ENCODE measurements at regions not wholly inside any gene's neighbourhood (a gene's known extent, or its start where the extent isn't known, plus 50 kb on each side); places are given as distances from the start of the nearest gene placed in this dataset.

DNA sequence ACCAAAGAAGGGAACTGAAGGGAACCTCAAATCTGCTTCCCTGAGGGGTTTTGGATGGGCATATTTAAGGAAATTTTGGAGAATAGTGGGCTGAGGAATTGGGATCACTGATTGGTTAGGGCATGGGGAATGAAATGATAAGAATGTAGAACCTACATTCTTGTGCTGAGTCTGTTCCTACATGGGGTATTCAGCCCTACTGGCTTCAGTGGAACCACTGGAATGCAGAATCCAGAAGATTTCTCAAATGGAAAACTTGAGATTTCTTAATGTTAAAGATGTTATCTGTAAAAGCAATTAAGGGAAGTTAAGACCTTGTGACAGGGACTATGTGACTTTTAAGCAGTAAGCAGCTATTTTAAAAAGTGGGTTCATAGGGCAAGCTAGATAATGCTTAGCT, 1062.4 kb downstream of the AGBL1 start:
- H3K36me3 ChIP-seq (ENCODE audit: control insufficient read depth, insufficient read depth, low read length) = no peaks in the 10 kb centered on the region
- H3K9me3 ChIP-seq (ENCODE audit: control insufficient read depth, insufficient read depth, low read length) = no peaks in the 10 kb centered on the region
- ATAC-seq (no peak), DNase-seq (no peak)
- Mint-ChIP-seq H3K27me3 (ENCODE audit: low read depth in 2 of 2) (no peaks in the 10 kb centered on the region), H3K4me3 (no peak overlapping the region), H3K36me3 (peaks cover 5% of the 10 kb centered on the region), H3K27ac (no peak overlapping the region), H3K4me1 (no peaks in the 10 kb centered on the region), H3K9me3 (peaks cover 6 to 9% of the 10 kb centered on the region in 2 donors)
- no peak overlapping the region for H3K27ac ChIP-seq (ENCODE audit: low read length)
- TF ChIP-seq, protein P1, sequence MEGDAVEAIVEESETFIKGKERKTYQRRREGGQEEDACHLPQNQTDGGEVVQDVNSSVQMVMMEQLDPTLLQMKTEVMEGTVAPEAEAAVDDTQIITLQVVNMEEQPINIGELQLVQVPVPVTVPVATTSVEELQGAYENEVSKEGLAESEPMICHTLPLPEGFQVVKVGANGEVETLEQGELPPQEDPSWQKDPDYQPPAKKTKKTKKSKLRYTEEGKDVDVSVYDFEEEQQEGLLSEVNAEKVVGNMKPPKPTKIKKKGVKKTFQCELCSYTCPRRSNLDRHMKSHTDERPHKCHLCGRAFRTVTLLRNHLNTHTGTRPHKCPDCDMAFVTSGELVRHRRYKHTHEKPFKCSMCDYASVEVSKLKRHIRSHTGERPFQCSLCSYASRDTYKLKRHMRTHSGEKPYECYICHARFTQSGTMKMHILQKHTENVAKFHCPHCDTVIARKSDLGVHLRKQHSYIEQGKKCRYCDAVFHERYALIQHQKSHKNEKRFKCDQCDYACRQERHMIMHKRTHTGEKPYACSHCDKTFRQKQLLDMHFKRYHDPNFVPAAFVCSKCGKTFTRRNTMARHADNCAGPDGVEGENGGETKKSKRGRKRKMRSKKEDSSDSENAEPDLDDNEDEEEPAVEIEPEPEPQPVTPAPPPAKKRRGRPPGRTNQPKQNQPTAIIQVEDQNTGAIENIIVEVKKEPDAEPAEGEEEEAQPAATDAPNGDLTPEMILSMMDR (IDR thresholded peaks at IDR 0.05) = no peak
- H3K27me3 ChIP-seq (ENCODE audit: control insufficient read depth, insufficient read depth, low read length) = no peaks in the 10 kb centered on the region
- H3K4me3 ChIP-seq (ENCODE audit: low read length) = no peak overlapping the region
- intact Hi-C loops (cut with micrococcal nuclease) = no loop called here
- no peaks in the 10 kb centered on the region for H3K4me1 ChIP-seq (ENCODE audit: control insufficient read depth, insufficient read depth, low read length)

DNA sequence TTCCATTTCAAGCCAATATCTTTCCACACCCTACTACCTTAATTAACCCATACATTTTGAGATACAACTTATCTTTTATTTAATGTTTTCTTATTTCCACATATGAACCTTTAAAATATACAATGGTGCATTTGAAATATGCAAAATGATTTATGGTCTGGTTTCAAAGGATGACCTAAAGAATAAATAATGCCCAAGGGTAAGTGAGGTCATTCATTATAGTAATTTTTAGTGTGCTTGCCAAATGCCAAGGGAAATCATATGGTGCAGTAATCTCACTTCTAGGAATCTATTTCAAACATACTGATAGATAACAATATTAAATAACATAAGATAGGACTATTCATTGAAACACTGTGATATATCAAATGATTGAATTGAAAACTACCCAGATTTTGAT, 1055.4 kb downstream of the AGBL1 start:
- H3K27ac ChIP-seq (ENCODE audit: low read length) = no peak overlapping the region
- intact Hi-C loops (cut with micrococcal nuclease) = no loop called here
- TF ChIP-seq, protein P1 (IDR thresholded peaks at IDR 0.05) = no peak
- peaks cover 9 to 11% of the 10 kb centered on the region in 2 donors for H3K9me3 Mint-ChIP-seq
- H3K36me3 ChIP-seq (ENCODE audit: control insufficient read depth, insufficient read depth, low read length) = no peaks in the 10 kb centered on the region
- H3K9me3 ChIP-seq (ENCODE audit: control insufficient read depth, insufficient read depth, low read length) = no peaks in the 10 kb centered on the region
- DNase-seq (no peak), ATAC-seq (no peak)
- H3K4me3 ChIP-seq (ENCODE audit: low read length) = no peak overlapping the region
- no peaks in the 10 kb centered on the region for H3K27me3 Mint-ChIP-seq (ENCODE audit: low read depth in 2 of 2)
- H3K27ac Mint-ChIP-seq = no peak overlapping the region
- H3K4me1 ChIP-seq (ENCODE audit: control insufficient read depth, insufficient read depth, low read length) = no peaks in the 10 kb centered on the region
- peaks cover 5% of the 10 kb centered on the region for H3K36me3 Mint-ChIP-seq
- no peaks in the 10 kb centered on the region for H3K4me1 Mint-ChIP-seq
- no peaks in the 10 kb centered on the region for H3K27me3 ChIP-seq (ENCODE audit: control insufficient read depth, insufficient read depth, low read length)
- no peak overlapping the region for H3K4me3 Mint-ChIP-seq

- peaks cover 9% of the 10 kb centered on the region in 2 donors for H3K9me3 Mint-ChIP-seq
- no peaks in the 10 kb centered on the region for H3K4me1 Mint-ChIP-seq
- no peak overlapping the region for H3K27ac Mint-ChIP-seq
- H3K4me3 Mint-ChIP-seq = no peak overlapping the region
- no peaks in the 10 kb centered on the region for H3K9me3 ChIP-seq (ENCODE audit: control insufficient read depth, insufficient read depth, low read length)
- DNase-seq (no peak), ATAC-seq (no peak)
- intact Hi-C loops (cut with micrococcal nuclease) = no loop called here
- no peaks in the 10 kb centered on the region for H3K4me1 ChIP-seq (ENCODE audit: control insufficient read depth, insufficient read depth, low read length)
- H3K27me3 ChIP-seq (ENCODE audit: control insufficient read depth, insufficient read depth, low read length) = no peaks in the 10 kb centered on the region
- H3K4me3 ChIP-seq (ENCODE audit: low read length) = no peak overlapping the region
- H3K36me3 Mint-ChIP-seq = peaks cover 3% of the 10 kb centered on the region
- H3K36me3 ChIP-seq (ENCODE audit: control insufficient read depth, insufficient read depth, low read length) = no peaks in the 10 kb centered on the region
- TF ChIP-seq, protein P1 (IDR thresholded peaks at IDR 0.05) = no peak
- H3K27me3 Mint-ChIP-seq (ENCODE audit: low read depth in 2 of 2) = no peaks in the 10 kb centered on the region
- no peak overlapping the region for H3K27ac ChIP-seq (ENCODE audit: low read length)
Observed at GRCh38 chr15:87133704-87134103, 1054.0 kb downstream of the AGBL1 start.

DNA sequence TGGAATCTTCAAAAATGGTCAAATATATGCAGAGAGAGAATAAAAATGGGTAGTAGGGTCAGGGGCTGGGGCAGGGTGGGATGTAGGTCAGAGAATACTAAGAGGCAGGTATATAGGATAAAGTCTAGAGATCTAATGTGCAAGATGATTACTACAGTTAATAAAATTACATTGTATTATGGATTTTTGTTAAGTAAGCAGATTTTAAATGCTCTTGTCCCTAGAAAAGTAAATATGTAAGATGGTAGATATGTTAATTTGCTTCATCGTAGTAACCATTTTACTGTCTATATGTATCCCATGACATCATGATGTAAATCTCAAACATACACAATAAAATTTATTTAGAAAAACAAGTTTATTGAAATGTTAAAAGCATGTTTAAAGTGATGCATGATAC, 1051.4 kb downstream of the AGBL1 start:
- Histone ChIP-seq H3K36me3 (ENCODE audit: control insufficient read depth, insufficient read depth, low read length) (no peaks in the 10 kb centered on the region), H3K27me3 (ENCODE audit: control insufficient read depth, insufficient read depth, low read length) (no peaks in the 10 kb centered on the region), H3K4me3 (ENCODE audit: low read length) (no peak overlapping the region), H3K27ac (ENCODE audit: low read length) (no peak overlapping the region), H3K9me3 (ENCODE audit: control insufficient read depth, insufficient read depth, low read length) (no peaks in the 10 kb centered on the region), H3K4me1 (ENCODE audit: control insufficient read depth, insufficient read depth, low read length) (no peaks in the 10 kb centered on the region)
- ATAC-seq (no peak), DNase-seq (no peak)
- no peaks in the 10 kb centered on the region for H3K27me3 Mint-ChIP-seq (ENCODE audit: low read depth in 2 of 2)
- intact Hi-C loops (cut with micrococcal nuclease) = no loop called here
- H3K4me3 Mint-ChIP-seq = no peak overlapping the region
- TF ChIP-seq, protein P1 (IDR thresholded peaks at IDR 0.05) = no peak
- H3K27ac Mint-ChIP-seq = no peak overlapping the region
- no peaks in the 10 kb centered on the region for H3K4me1 Mint-ChIP-seq
- no peaks in the 10 kb centered on the region for H3K36me3 Mint-ChIP-seq
- WGBS (ENCODE audit: insufficient coverage) = no CpG with 5 or more reads among the region's 1 CpG
- H3K9me3 Mint-ChIP-seq = peaks cover 12 to 14% of the 10 kb centered on the region in 2 donors

Measured in natural killer cell (primary cell).